ENCODE measurements at regions not wholly inside any gene's neighbourhood (a gene's known extent, or its start where the extent isn't known, plus 50 kb on each side); places are given as distances from the start of the nearest gene placed in this dataset.

- Histone ChIP-seq H3K27me3 (no peaks in the 10 kb centered on the region), H3K4me1 (peaks cover 0 to 6% (median 0%) of the 10 kb centered on the region in 4 donors), H3K9me3 (no peaks in the 10 kb centered on the region), H3K27ac (no peak overlapping the region), H3K36me3 (no peaks in the 10 kb centered on the region), H3K4me3 (no peak overlapping the region)
- intact Hi-C loops (cut with DNase I): no loop called here
- TF ChIP-seq EP300 (IDR thresholded peaks at IDR 0.05): no peak
- no peak for TF ChIP-seq POLR2AphosphoS5 (IDR thresholded peaks at IDR 0.05)
- no peak for TF ChIP-seq CTCF (IDR thresholded peaks at IDR 0.05)
- no peak for TF ChIP-seq POLR2A (IDR thresholded peaks at IDR 0.05)
- DNase-seq: no peak
- 80 to 89% methylated on average over 4 of the region's 4 CpGs for whole genome bisulfite sequencing, 2 donors
Observed at GRCh38 chr12:66947119-66947518, 268.2 kb upstream of the GRIP1 start.

- no peaks in the 10 kb centered on the region for H3K36me3 ChIP-seq
- 77 to 79% methylated on average over 1 of the region's 1 CpG for WGBS, 2 donors
- TF ChIP-seq CTCF (IDR thresholded peaks at IDR 0.05): no peak
- no peak for TF ChIP-seq EP300 (IDR thresholded peaks at IDR 0.05)
- no peak for TF ChIP-seq POLR2AphosphoS5 (IDR thresholded peaks at IDR 0.05)
- no peak for TF ChIP-seq POLR2A (IDR thresholded peaks at IDR 0.05)
Observed at GRCh38 chr12:66952668-66953067, 273.8 kb upstream of the GRIP1 start.

GRCh38 chr12:66956300-66956699 lies 277.4 kb upstream of the GRIP1 start:
- DNase-seq: no peak
- TF ChIP-seq POLR2AphosphoS5 (IDR thresholded peaks at IDR 0.05): no peak
- no peak for TF ChIP-seq POLR2A (IDR thresholded peaks at IDR 0.05)
- TF ChIP-seq CTCF (IDR thresholded peaks at IDR 0.05): no peak
- TF ChIP-seq EP300 (IDR thresholded peaks at IDR 0.05): no peak
- intact Hi-C loops (cut with DNase I): no loop called here
- 89% methylated on average over 3 of the region's 3 CpGs for WGBS, 2 donors
- no peaks in the 10 kb centered on the region for H3K9me3 ChIP-seq
- H3K27ac ChIP-seq: no peak overlapping the region
- peaks cover 0 to 13% (median 0%) of the 10 kb centered on the region in 4 donors for H3K4me1 ChIP-seq
- no peaks in the 10 kb centered on the region for H3K36me3 ChIP-seq
- no peak overlapping the region for H3K4me3 ChIP-seq
- H3K27me3 ChIP-seq: no peaks in the 10 kb centered on the region

More at GRCh38 chr12:66952668-66953067, 273.8 kb upstream of the GRIP1 start:
- no peak overlapping the region for H3K27ac ChIP-seq
- intact Hi-C loops (cut with DNase I): no loop called here
- peaks cover 0 to 13% (median 0%) of the 10 kb centered on the region in 4 donors for H3K4me1 ChIP-seq
- no peaks in the 10 kb centered on the region for H3K27me3 ChIP-seq
- no peak overlapping the region for H3K4me3 ChIP-seq
- no peak for DNase-seq
- no peaks in the 10 kb centered on the region for H3K9me3 ChIP-seq

GRCh38 chr12:66959276-66959675 lies 280.4 kb upstream of the GRIP1 start:
- Histone ChIP-seq H3K9me3 (no peaks in the 10 kb centered on the region), H3K27ac (no peak overlapping the region), H3K4me3 (no peak overlapping the region), H3K4me1 (no peaks in the 10 kb centered on the region), H3K36me3 (no peaks in the 10 kb centered on the region), H3K27me3 (no peaks in the 10 kb centered on the region)
- no peak for TF ChIP-seq POLR2A (IDR thresholded peaks at IDR 0.05)
- no peak for TF ChIP-seq CTCF (IDR thresholded peaks at IDR 0.05)
- no peak for TF ChIP-seq EP300 (IDR thresholded peaks at IDR 0.05)
- TF ChIP-seq POLR2AphosphoS5 (IDR thresholded peaks at IDR 0.05): no peak
- 32 to 62% methylated on average over 2 of the region's 2 CpGs for WGBS, 2 donors
- DNase-seq: no peak
- intact Hi-C loops (cut with DNase I): no loop called here

GRCh38 chr12:66960006-66960405 lies 281.1 kb upstream of the GRIP1 start:
- no peak for TF ChIP-seq EP300 (IDR thresholded peaks at IDR 0.05)
- no peak for TF ChIP-seq POLR2A (IDR thresholded peaks at IDR 0.05)
- no peak for TF ChIP-seq CTCF (IDR thresholded peaks at IDR 0.05)
- TF ChIP-seq POLR2AphosphoS5 (IDR thresholded peaks at IDR 0.05): no peak
- intact Hi-C loops (cut with DNase I): no loop called here
- Histone ChIP-seq H3K4me3 (no peak overlapping the region), H3K27me3 (no peaks in the 10 kb centered on the region), H3K27ac (no peak overlapping the region), H3K36me3 (no peaks in the 10 kb centered on the region), H3K9me3 (no peaks in the 10 kb centered on the region), H3K4me1 (no peaks in the 10 kb centered on the region)
- DNase-seq: no peak
- 72 to 93% methylated on average over 1 of the region's 1 CpG for WGBS, 2 donors
